ENCODE measurements at regions not wholly inside any gene's neighbourhood (a gene's known extent, or its start where the extent isn't known, plus 50 kb on each side); places are given as distances from the start of the nearest gene placed in this dataset.

- TF ChIP-seq NR2C2 (CRISPR knock-in tag; IDR thresholded peaks at IDR 0.05) = no peak
- no peak for TF ChIP-seq ARID4B (CRISPR knock-in tag; IDR thresholded peaks at IDR 0.05; ENCODE audit: borderline replicate concordance)
- no peak for TF ChIP-seq CDX4 (CRISPR knock-in tag; IDR thresholded peaks at IDR 0.05; ENCODE audit: borderline replicate concordance)
- no peak for TF ChIP-seq CTCF (IDR thresholded peaks at IDR 0.05)
- TF ChIP-seq MLX (CRISPR knock-in tag; IDR thresholded peaks at IDR 0.05) = no peak
- TF ChIP-seq CREM (CRISPR knock-in tag; IDR thresholded peaks at IDR 0.05) = no peak
These were observed 469.0 kb upstream of the STEAP1 start for GRCh38 chr7:89685287-89685686.

All from WTC11 (cell line).